K562 (cell line): ENCODE measurements at regions not wholly inside any gene's neighbourhood (a gene's known extent, or its start where the extent isn't known, plus 50 kb on each side); places are given as distances from the start of the nearest gene placed in this dataset.

Experiments
- ATAC-seq: fragments of 200-7000 bp; cut with Tn5 transposase; 3 replicates; pipeline ENCODE4 v1.9.1; 2020; ENCODE audit warnings: moderate library complexity
- BruUV-seq: library from RNA; stranded (reverse); fragments of 400-500 nt; replicated peaks from 2 replicates; lab custom pipeline; 2021; lab: Mats Ljungman, UMichigan
- CTCF ChIA-PET: fragments of 300-600 bp; formaldehyde crosslinking; extraction: SDS; loops from one replicate; lab custom pipeline; 2021; ENCODE audit warnings: low intra/inter-chr PET ratio; lab: Yijun Ruan, JAX
- POLR2A ChIA-PET: fragments of 300-600, 350-650 bp; sonication (Branson Sonifier 250); formaldehyde crosslinking; extraction: SDS; loops from one replicate; lab custom pipeline; 2021; ENCODE audit warnings: antibody characterized with exemption, inconsistent platforms; lab: Yijun Ruan, JAX
- DNase-seq, 4 experiments: peaks; one replicate each; pipeline versions ENCODE4 v3.0.0 to v3.0.0-alpha.2; 2011 to 2018; ENCODE audit warnings: low spot score in 3 of 4, mixed read lengths in 3 of 4; ENCODE audit errors: extremely low read depth in 1 of 4
- FAIRE-seq: peaks from 2 replicates; lab custom pipeline; 2011; peaks lifted over from hg19 to GRCh38; lab: Jason Lieb, UNC
- H2AFZ ChIP-seq: 2 replicates; pipeline ENCODE4 v1.6.0; 2011; ENCODE audit warnings: low read depth, low read length, control low read depth, inconsistent platforms
- H3K27ac ChIP-seq: fragments of 200-600 bp; 3 replicates; pipeline ENCODE4 v1.8.0; 2011; ENCODE audit warnings: low read depth, mild to moderate bottlenecking, control low read depth, inconsistent platforms, low read length, moderate library complexity, mixed read lengths; ENCODE audit errors: extremely low read depth
- H3K27me3 ChIP-seq, 2 experiments: fragments of 300-600 bp in 1 of 2; 2 replicates in 1 of 2; 3 replicates in 1 of 2; pipeline versions ENCODE4 v1.6.0 to v1.8.0; 2011; ENCODE audit warnings: inconsistent platforms in 2 of 2, low read length in 2 of 2, mild to moderate bottlenecking in 1 of 2, mixed read lengths in 1 of 2, moderate library complexity in 1 of 2; ENCODE audit not compliant: control insufficient read depth in 2 of 2, insufficient read depth in 2 of 2
- H3K36me3 ChIP-seq: fragments of 300-600 bp; 3 replicates; pipeline ENCODE4 v1.8.0; 2011; ENCODE audit warnings: mild to moderate bottlenecking, low read length, inconsistent platforms; ENCODE audit not compliant: control insufficient read depth, insufficient read depth
- H3K4me1 ChIP-seq, 2 experiments: fragments of 200-600 bp in 1 of 2; replicated peaks in 1 of 2; 2 replicates in 1 of 2; 3 replicates in 1 of 2; pipeline versions ENCODE4 v1.5.1 to v1.8.0; 2011; ENCODE audit warnings: inconsistent platforms in 2 of 2, low read length in 2 of 2, mild to moderate bottlenecking in 1 of 2, mixed read lengths in 1 of 2, moderate library complexity in 1 of 2; ENCODE audit not compliant: control insufficient read depth in 2 of 2, insufficient read depth in 2 of 2
- H3K4me2 ChIP-seq: 2 replicates; pipeline ENCODE4 v1.6.1; 2011; ENCODE audit warnings: low read length, control low read depth, inconsistent platforms, mixed read lengths; ENCODE audit not compliant: insufficient read depth
- H3K4me3 ChIP-seq: fragments of 200-600 bp; sonication (generic), shearing (Covaris generic); 2 replicates; pipeline ENCODE4 v1.5.1; 2016; ENCODE audit warnings: control low read depth, inconsistent platforms
- H3K79me2 ChIP-seq: fragments of 200-600 bp; 3 replicates; pipeline ENCODE4 v1.8.0; 2011; ENCODE audit warnings: low read length, inconsistent platforms; ENCODE audit not compliant: control insufficient read depth, insufficient read depth
- H3K9ac ChIP-seq, 2 experiments: 2 replicates each; pipeline versions ENCODE4 v1.6.0 to v1.6.1; 2011; ENCODE audit warnings: low read depth in 2 of 2, low read length in 2 of 2, control low read depth in 1 of 2, inconsistent platforms in 1 of 2, mild to moderate bottlenecking in 1 of 2, mixed read lengths in 1 of 2; ENCODE audit not compliant: insufficient read depth in 1 of 2
- H3K9me1 ChIP-seq: one replicate; pipeline ENCODE4 v1.6.0; 2011; ENCODE audit warnings: inconsistent platforms, mild to moderate bottlenecking, low read length, moderate library complexity; ENCODE audit not compliant: control insufficient read depth, insufficient read depth
- H3K9me3 ChIP-seq: replicated peaks from 2 replicates; pipeline ENCODE4 v1.5.1; 2011; ENCODE audit warnings: low read depth, low read length, inconsistent platforms; ENCODE audit not compliant: control insufficient read depth, insufficient read depth
- H4K20me1 ChIP-seq: replicated peaks from 2 replicates; pipeline ENCODE4 v1.6.1; 2011; ENCODE audit warnings: low read length, inconsistent platforms, mixed read lengths; ENCODE audit not compliant: control insufficient read depth, insufficient read depth
- ELF1 ChIP-seq: fragments of 200-800 bp; sonication (Bioruptor generic); IDR thresholded peaks from 2 replicates; pipeline ENCODE4 v1.6.1; 2016; ENCODE audit warnings: missing genetic modification characterization, missing compliant biosample characterization
- HDAC6 ChIP-seq: IDR thresholded peaks from 2 replicates; pipeline ENCODE4 v1.6.1; 2012; ENCODE audit warnings: low read depth, mild to moderate bottlenecking, control low read depth, inconsistent platforms, low read length, moderate library complexity
- HEY1 ChIP-seq: fragments of 250-450 bp; sonication (Bioruptor Pico); IDR thresholded peaks from 2 replicates; pipeline ENCODE4 v1.5.0; 2020; ENCODE audit warnings: mild to moderate bottlenecking, moderate library complexity, borderline replicate concordance
- LARP7 ChIP-seq: fragments of 450-650 bp; IDR thresholded peaks from 2 replicates; pipeline ENCODE4 v1.6.1; 2016
- MED1 ChIP-seq: sonication (generic); formaldehyde crosslinking; IDR thresholded peaks from 2 replicates; pipeline ENCODE4 v1.8.1; 2023; ENCODE audit warnings: missing genetic modification reagents, borderline replicate concordance
- SIN3A ChIP-seq, 2 experiments: fragments of 150-350 bp in 1 of 2; IDR thresholded peaks; 2 replicates each; pipeline ENCODE4 v1.6.1; 2011 to 2016; ENCODE audit warnings: borderline replicate concordance in 2 of 2, low read depth in 2 of 2, low read length in 2 of 2, mild to moderate bottlenecking in 2 of 2, moderate library complexity in 2 of 2; ENCODE audit not compliant: control insufficient read depth in 1 of 2
- SLC30A9 ChIP-seq: fragments of 250-450 bp; sonication (Bioruptor Pico); IDR thresholded peaks from 2 replicates; pipeline ENCODE4 v1.8.0; 2022; ENCODE audit warnings: mild to moderate bottlenecking, moderate library complexity
- SMARCA5 ChIP-seq: fragments of 450-650 bp; IDR thresholded peaks from 2 replicates; pipeline ENCODE4 v1.6.1; 2016
- SNRNP70 ChIP-seq: fragments of 200-400 bp; formaldehyde crosslinking; optimal IDR thresholded peaks from 2 replicates; pipeline ENCODE3; 2017; ENCODE audit warnings: low read depth, low read length
- TCF7 ChIP-seq: sonication (generic); IDR thresholded peaks from 2 replicates; pipeline ENCODE4 v1.6.1; 2016; ENCODE audit warnings: antibody characterized with exemption, borderline replicate concordance
- TFAP4 ChIP-seq: sonication (generic); formaldehyde crosslinking; IDR thresholded peaks from 2 replicates; pipeline ENCODE4 v1.8.0; 2022; ENCODE audit warnings: missing genetic modification reagents, mild to moderate bottlenecking, moderate library complexity, borderline replicate concordance
- ZBTB11 ChIP-seq, 3 experiments: fragments of 200-800 bp in 1 of 3; fragments of 250-450 bp in 1 of 3; fragments of 450-650 bp in 1 of 3; sonication (Bioruptor Pico) in 1 of 3; sonication (Bioruptor generic) in 1 of 3; formaldehyde crosslinking in 1 of 3; IDR thresholded peaks; 2 replicates each; pipeline versions ENCODE4 v1.6.1 to v1.8.0; 2016 to 2022; ENCODE audit warnings: mild to moderate bottlenecking in 2 of 3, missing genetic modification characterization in 2 of 3, missing compliant biosample characterization in 1 of 3, moderate library complexity in 1 of 3
- ZNF740 ChIP-seq, 3 experiments: fragments of 200-800 bp in 1 of 3; sonication (Bioruptor generic) in 1 of 3; sonication (generic) in 1 of 3; formaldehyde crosslinking in 1 of 3; IDR thresholded peaks; 2 replicates each; pipeline versions ENCODE4 v1.6.1 to v1.8.0; 2016 to 2022; ENCODE audit warnings: mild to moderate bottlenecking in 2 of 3, missing compliant biosample characterization in 2 of 3, missing genetic modification characterization in 2 of 3, missing genetic modification reagents in 1 of 3
- ZNF76 ChIP-seq: fragments of 250-450 bp; sonication (Bioruptor Pico); IDR thresholded peaks from 2 replicates; pipeline ENCODE4 v1.4.0; 2020; ENCODE audit warnings: mild to moderate bottlenecking, moderate library complexity, borderline replicate concordance
- WGBS: fragments of 100-300 bp; shearing (Covaris generic); methylation state at CpG from one replicate; pipeline ENCODE4 v1.1.6; 2016; ENCODE audit warnings: low coverage, mixed read lengths; ENCODE audit not compliant: insufficient coverage; ENCODE audit errors: missing lambda C conversion rate; 5-methylcytosine and 5-hydroxymethylcytosine counted together
- in situ Hi-C: fragments of 300-500 bp; cut with MboI; formaldehyde crosslinking; loops from 4 replicates; pipeline ENCODE4 v1.15.0; 2018; ENCODE audit warnings: inconsistent platforms, mixed read lengths
- intact Hi-C: fragments of 100-400 bp; cut with micrococcal nuclease; formaldehyde crosslinking; loops from 2 replicates; pipeline ENCODE4 v1.14.2; 2022
- TF ChIP-seq, protein P1 (sequence below): IDR thresholded peaks from 2 replicates; pipeline ENCODE4 v1.6.1; 2011; ENCODE audit not compliant: insufficient read length; ENCODE audit errors: extremely low read depth

DNA sequence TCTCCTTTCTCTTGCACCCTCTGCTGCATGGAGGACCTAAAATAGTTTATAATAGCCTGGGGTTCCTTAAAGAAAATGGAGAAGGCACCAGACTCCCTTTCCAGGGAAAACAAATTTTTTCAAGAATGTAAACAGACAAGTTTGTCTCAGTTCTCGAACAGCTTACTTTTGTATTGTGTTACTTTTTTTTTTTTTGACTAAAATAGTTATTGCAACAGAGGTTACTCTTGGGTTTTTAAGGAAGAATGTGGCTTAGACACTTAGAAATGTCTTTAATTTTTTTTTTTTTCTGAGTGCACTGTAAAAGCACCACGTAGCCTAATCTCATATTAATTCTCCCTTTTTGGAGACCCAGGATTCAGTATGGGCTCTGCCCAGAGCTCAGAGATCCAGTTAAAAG is 148.7 kb upstream of the CARMIL1 start (continued):
- no peak for TF ChIP-seq ZBTB11 (CRISPR knock-in tag; IDR thresholded peaks at IDR 0.05)
- no peak for TF ChIP-seq ZNF76 (CRISPR knock-in tag)

DNA sequence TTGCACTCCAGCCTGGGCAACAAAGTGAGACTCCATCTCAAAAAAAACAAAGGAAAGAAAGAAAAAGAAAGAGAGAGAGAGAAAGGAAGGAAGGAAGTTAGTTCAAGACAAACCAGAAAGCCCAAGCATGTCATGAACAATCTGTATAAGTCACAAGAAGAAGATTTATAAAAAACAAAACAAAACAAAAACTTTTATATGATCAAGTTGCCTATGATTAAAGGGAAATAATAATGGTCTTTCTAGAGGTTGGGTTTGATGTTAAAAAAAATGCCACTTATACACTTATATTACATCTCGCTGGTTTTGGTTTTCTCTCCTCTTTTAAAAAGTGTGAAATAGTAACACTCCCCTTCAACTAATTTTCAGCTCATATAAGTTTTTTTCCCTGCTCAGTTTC is 146.2 kb upstream of the CARMIL1 start:
- no peaks in the 10 kb centered on the region for H3K9me3 ChIP-seq
- ATAC-seq, result no peak
- WGBS, result 0% methylated on average over 1 of the region's 1 CpG
- TF ChIP-seq SIN3A (IDR thresholded peaks at IDR 0.05; ENCODE audit: borderline replicate concordance in 2 of 2, control insufficient read depth in 1 of 2, low read depth in 2 of 2, low read length in 2 of 2) (no peak), HDAC6 (no peak), HEY1 (CRISPR knock-in tag) (no peak), ELF1 (tag) (no peak), MED1 (CRISPR knock-in tag) (no peak), SNRNP70 (no peak), SMARCA5 (no peak), ZNF740 (CRISPR knock-in tag; IDR thresholded peaks at IDR 0.05) (no peak), ZNF740 (tag; IDR thresholded peaks at IDR 0.05) (no peak), SLC30A9 (CRISPR knock-in tag) (no peak), TCF7 (no peak), LARP7 (no peak), TFAP4 (CRISPR knock-in tag) (no peak)
- TF ChIP-seq, protein P1, sequence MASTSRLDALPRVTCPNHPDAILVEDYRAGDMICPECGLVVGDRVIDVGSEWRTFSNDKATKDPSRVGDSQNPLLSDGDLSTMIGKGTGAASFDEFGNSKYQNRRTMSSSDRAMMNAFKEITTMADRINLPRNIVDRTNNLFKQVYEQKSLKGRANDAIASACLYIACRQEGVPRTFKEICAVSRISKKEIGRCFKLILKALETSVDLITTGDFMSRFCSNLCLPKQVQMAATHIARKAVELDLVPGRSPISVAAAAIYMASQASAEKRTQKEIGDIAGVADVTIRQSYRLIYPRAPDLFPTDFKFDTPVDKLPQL, result no peak

More for the DNA sequence above, 146.2 kb upstream of the CARMIL1 start:
- Histone ChIP-seq H3K4me3 (no peak overlapping the region), H3K4me1 (no peaks in the 10 kb centered on the region), H3K9ac (no peak overlapping the region), H3K9me1 (no peaks in the 10 kb centered on the region), H3K27ac (no peak overlapping the region), H2AFZ (no peak overlapping the region), H3K4me2 (no peak overlapping the region), H4K20me1 (no peaks in the 10 kb centered on the region), H3K79me2 (no peaks in the 10 kb centered on the region), H3K36me3 (no peaks in the 10 kb centered on the region), H3K27me3 (no peaks in the 10 kb centered on the region)
- ChIA-PET CTCF (no interaction called here), POLR2A (interaction anchor here (0.6 kb wide), 1 partner anchor 145 kb away, joined by 5 read pairs; no protein-coding TSS in a partner anchor)
- in situ Hi-C loops, result no loop called here
- no TSS peak for BruUV-seq
- intact Hi-C loops, result no loop called here
- FAIRE-seq (no peak), DNase-seq (no peak)
